ENCODE measurements at regions not wholly inside any gene's neighbourhood (a gene's known extent, or its start where the extent isn't known, plus 50 kb on each side); places are given as distances from the start of the nearest gene placed in this dataset.

DNA sequence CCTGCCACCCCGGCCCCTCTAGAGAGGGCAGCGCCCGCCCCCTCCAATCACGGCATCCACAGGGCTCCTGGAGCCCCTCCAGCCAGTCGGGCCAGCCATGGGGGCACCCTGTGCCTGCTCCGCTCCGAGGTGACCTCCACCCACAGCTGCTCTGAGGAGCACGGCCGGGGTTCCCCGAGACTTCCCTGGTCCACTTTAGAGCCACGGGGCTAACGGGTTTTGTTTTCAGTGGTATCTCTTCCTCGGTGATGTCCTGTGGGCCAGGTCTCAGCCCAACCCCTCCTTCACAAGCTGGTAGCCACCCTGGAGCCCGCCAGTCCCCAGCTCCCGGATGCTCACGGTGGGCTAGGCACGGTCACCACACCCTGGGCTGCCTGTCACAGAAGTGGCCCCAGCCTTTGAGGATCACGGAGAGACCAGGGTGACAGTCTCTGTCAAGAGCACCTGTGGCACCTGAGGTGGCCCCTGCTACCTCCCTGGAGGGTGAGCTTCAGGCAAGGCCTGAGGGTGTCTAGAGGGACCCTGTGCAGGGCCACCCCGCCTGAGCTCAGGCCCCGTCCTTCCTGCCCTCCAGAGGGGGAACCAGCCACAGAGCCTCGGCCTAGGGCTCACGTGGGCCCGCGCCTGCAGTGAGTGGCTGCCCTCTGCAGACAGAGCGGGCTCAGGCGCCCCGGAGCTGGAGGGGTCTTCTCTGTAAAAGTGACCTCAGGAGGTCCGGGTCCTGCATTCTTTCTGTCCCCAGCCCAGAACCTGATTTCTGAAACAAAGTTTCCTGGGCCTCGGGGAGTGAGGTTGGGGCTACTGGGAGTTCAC lies 146.0 kb upstream of the C14orf180 start:
- TF ChIP-seq FOXM1 (IDR thresholded peaks at IDR 0.05; ENCODE audit: borderline replicate concordance) (no peak), ZNF384 (IDR thresholded peaks at IDR 0.05) (no peak), FOXK2 (IDR thresholded peaks at IDR 0.05) (no peak), HDGF (IDR thresholded peaks at IDR 0.05; ENCODE audit: borderline replicate concordance) (no peak)

Measured in HEK293T (cell line).